ENCODE measurements at regions not wholly inside any gene's neighbourhood (a gene's known extent, or its start where the extent isn't known, plus 50 kb on each side); places are given as distances from the start of the nearest gene placed in this dataset.

GRCh38 chr4:128716338-128716737, 93.2 kb upstream of the JADE1 start:
- H3K36me3 ChIP-seq (ENCODE audit: control insufficient read depth, insufficient read depth, low read length), result no peaks in the 10 kb centered on the region
- H3K4me3 ChIP-seq (ENCODE audit: low read length), result no peak overlapping the region
- H3K27me3 ChIP-seq (ENCODE audit: control insufficient read depth, insufficient read depth, low read length), result no peaks in the 10 kb centered on the region
- H3K4me1 ChIP-seq (ENCODE audit: control insufficient read depth, insufficient read depth, low read length), result no peaks in the 10 kb centered on the region
- no peak overlapping the region for H3K9ac ChIP-seq (ENCODE audit: low read length)
- no peaks in the 10 kb centered on the region for H3K9me3 ChIP-seq (ENCODE audit: control insufficient read depth, low read length)

- no peaks in the 10 kb centered on the region for H3K4me1 ChIP-seq (ENCODE audit: control insufficient read depth, insufficient read depth, low read length)
- no peak overlapping the region for H3K9ac ChIP-seq (ENCODE audit: low read length)
- H3K27me3 ChIP-seq (ENCODE audit: control insufficient read depth, insufficient read depth, low read length), result no peaks in the 10 kb centered on the region
- H3K36me3 ChIP-seq (ENCODE audit: control insufficient read depth, insufficient read depth, low read length), result no peaks in the 10 kb centered on the region
- no peaks in the 10 kb centered on the region for H3K9me3 ChIP-seq (ENCODE audit: control insufficient read depth, low read length)
- no peak overlapping the region for H3K4me3 ChIP-seq (ENCODE audit: low read length)
Measured at GRCh38 chr4:128715616-128716015, 93.9 kb upstream of the JADE1 start.

GRCh38 chr4:128711361-128711760, 98.1 kb upstream of the JADE1 start:
- Histone ChIP-seq H3K36me3 (ENCODE audit: control insufficient read depth, insufficient read depth, low read length) (no peaks in the 10 kb centered on the region), H3K9me3 (ENCODE audit: control insufficient read depth, low read length) (no peaks in the 10 kb centered on the region), H3K4me1 (ENCODE audit: control insufficient read depth, insufficient read depth, low read length) (no peaks in the 10 kb centered on the region), H3K27me3 (ENCODE audit: control insufficient read depth, insufficient read depth, low read length) (no peaks in the 10 kb centered on the region), H3K4me3 (ENCODE audit: low read length) (no peak overlapping the region), H3K9ac (ENCODE audit: low read length) (no peak overlapping the region)

- Histone ChIP-seq H3K9ac (ENCODE audit: low read length) (no peak overlapping the region), H3K9me3 (ENCODE audit: control insufficient read depth, low read length) (no peaks in the 10 kb centered on the region), H3K4me3 (ENCODE audit: low read length) (no peak overlapping the region), H3K4me1 (ENCODE audit: control insufficient read depth, insufficient read depth, low read length) (no peaks in the 10 kb centered on the region), H3K36me3 (ENCODE audit: control insufficient read depth, insufficient read depth, low read length) (no peaks in the 10 kb centered on the region), H3K27me3 (ENCODE audit: control insufficient read depth, insufficient read depth, low read length) (no peaks in the 10 kb centered on the region)
Measured at GRCh38 chr4:128709268-128709667, 100.2 kb upstream of the JADE1 start.

- Histone ChIP-seq H3K9me3 (ENCODE audit: control insufficient read depth, low read length) (no peaks in the 10 kb centered on the region), H3K4me1 (ENCODE audit: control insufficient read depth, insufficient read depth, low read length) (no peaks in the 10 kb centered on the region), H3K27me3 (ENCODE audit: control insufficient read depth, insufficient read depth, low read length) (no peaks in the 10 kb centered on the region), H3K36me3 (ENCODE audit: control insufficient read depth, insufficient read depth, low read length) (no peaks in the 10 kb centered on the region), H3K4me3 (ENCODE audit: low read length) (no peak overlapping the region), H3K9ac (ENCODE audit: low read length) (no peak overlapping the region)
Measured at GRCh38 chr4:128707864-128708263, 101.6 kb upstream of the JADE1 start.

DNA sequence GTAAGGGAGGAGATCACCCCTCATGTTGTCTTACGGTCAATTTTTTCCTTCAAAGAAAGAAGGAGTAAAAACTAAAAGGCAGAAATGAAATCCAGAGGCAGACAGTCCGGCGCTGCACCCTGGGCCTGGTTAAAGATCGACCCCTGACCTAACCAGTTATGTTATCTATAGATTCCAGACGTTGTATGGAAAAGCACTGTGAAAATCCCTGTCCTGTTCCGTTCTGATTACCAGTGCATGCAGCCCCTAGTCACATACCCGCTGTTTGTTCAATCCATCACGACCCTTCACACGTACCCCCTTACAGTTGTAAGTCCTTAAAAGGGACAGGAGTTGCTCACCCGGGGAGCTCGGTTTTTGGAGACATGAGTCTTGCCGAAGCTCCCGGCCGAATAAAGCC, 105.6 kb upstream of the JADE1 start:
- no peaks in the 10 kb centered on the region for H3K36me3 ChIP-seq (ENCODE audit: control insufficient read depth, insufficient read depth, low read length)
- H3K27me3 ChIP-seq (ENCODE audit: control insufficient read depth, insufficient read depth, low read length), result no peaks in the 10 kb centered on the region
- H3K4me3 ChIP-seq (ENCODE audit: low read length), result no peak overlapping the region
- H3K4me1 ChIP-seq (ENCODE audit: control insufficient read depth, insufficient read depth, low read length), result no peaks in the 10 kb centered on the region
- H3K9ac ChIP-seq (ENCODE audit: low read length), result no peak overlapping the region
- no peaks in the 10 kb centered on the region for H3K9me3 ChIP-seq (ENCODE audit: control insufficient read depth, low read length)

DNA sequence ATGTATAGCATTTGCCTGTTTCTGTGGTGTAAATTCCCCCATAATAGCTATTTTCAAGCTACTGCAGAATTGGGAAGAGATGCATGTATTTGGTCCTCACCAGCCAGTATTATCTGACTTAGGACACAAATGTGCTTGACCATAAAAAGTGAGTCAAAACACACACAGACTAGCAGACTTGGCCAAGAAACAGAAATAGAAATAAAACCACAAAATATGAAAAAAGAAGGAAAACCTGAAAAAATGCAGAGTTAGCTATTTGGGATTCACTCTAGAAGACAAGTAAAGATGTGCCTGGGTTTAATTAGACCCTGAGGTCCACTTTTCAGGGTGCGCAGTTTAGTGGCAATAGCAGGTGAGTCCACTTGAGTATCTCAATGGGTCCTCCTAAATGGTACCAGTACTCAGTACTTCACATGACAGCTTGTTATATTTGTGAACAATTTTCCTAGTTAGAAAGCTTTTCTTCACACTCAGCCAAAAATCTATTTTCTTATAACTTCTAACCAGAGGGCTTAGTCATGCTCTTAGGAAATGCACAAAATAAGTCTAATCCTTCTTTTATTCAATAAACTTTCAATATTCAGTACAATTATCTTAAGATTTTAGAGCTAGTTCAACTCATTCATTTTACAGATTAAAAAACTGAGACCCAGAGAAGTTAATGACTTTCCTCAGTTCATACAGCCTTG, 108.7 kb upstream of the JADE1 start:
- Histone ChIP-seq H3K27me3 (ENCODE audit: control insufficient read depth, insufficient read depth, low read length) (no peaks in the 10 kb centered on the region), H3K4me3 (ENCODE audit: low read length) (no peak overlapping the region), H3K9ac (ENCODE audit: low read length) (no peak overlapping the region), H3K36me3 (ENCODE audit: control insufficient read depth, insufficient read depth, low read length) (no peaks in the 10 kb centered on the region), H3K9me3 (ENCODE audit: control insufficient read depth, low read length) (no peaks in the 10 kb centered on the region), H3K4me1 (ENCODE audit: control insufficient read depth, insufficient read depth, low read length) (no peaks in the 10 kb centered on the region)

DNA sequence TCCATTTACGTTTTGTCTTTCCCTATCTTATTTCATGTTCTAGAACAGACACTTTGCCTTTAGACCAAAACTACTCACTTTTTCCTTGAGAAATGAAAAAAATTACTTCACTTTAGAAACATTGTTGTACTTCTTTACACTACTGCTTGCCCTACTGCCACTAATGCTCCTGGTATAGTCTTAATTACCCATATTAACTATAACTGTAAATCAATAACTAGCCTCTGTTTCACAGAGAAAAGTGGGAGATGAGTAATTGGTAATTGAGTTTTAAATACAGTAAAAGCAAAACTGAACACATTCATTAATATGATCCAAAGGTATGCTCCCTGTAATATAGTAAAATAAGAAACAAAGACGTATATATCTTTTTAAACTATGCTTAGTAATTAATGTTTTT, 111.1 kb upstream of the JADE1 start:
- Histone ChIP-seq H3K4me1 (ENCODE audit: control insufficient read depth, insufficient read depth, low read length) (no peaks in the 10 kb centered on the region), H3K4me3 (ENCODE audit: low read length) (no peak overlapping the region), H3K9me3 (ENCODE audit: control insufficient read depth, low read length) (no peaks in the 10 kb centered on the region), H3K27me3 (ENCODE audit: control insufficient read depth, insufficient read depth, low read length) (no peaks in the 10 kb centered on the region), H3K36me3 (ENCODE audit: control insufficient read depth, insufficient read depth, low read length) (no peaks in the 10 kb centered on the region), H3K9ac (ENCODE audit: low read length) (no peak overlapping the region)

GRCh38 chr4:128697323-128697722, 112.2 kb upstream of the JADE1 start:
- Histone ChIP-seq H3K4me1 (ENCODE audit: control insufficient read depth, insufficient read depth, low read length) (no peaks in the 10 kb centered on the region), H3K36me3 (ENCODE audit: control insufficient read depth, insufficient read depth, low read length) (no peaks in the 10 kb centered on the region), H3K9ac (ENCODE audit: low read length) (no peak overlapping the region), H3K27me3 (ENCODE audit: control insufficient read depth, insufficient read depth, low read length) (no peaks in the 10 kb centered on the region), H3K9me3 (ENCODE audit: control insufficient read depth, low read length) (no peaks in the 10 kb centered on the region), H3K4me3 (ENCODE audit: low read length) (no peak overlapping the region)

GRCh38 chr4:128690011-128690410, 119.5 kb upstream of the JADE1 start:
- Histone ChIP-seq H3K4me1 (ENCODE audit: control insufficient read depth, insufficient read depth, low read length) (no peaks in the 10 kb centered on the region), H3K27me3 (ENCODE audit: control insufficient read depth, insufficient read depth, low read length) (no peaks in the 10 kb centered on the region), H3K9me3 (ENCODE audit: control insufficient read depth, low read length) (no peaks in the 10 kb centered on the region), H3K9ac (ENCODE audit: low read length) (no peak overlapping the region), H3K4me3 (ENCODE audit: low read length) (no peak overlapping the region), H3K36me3 (ENCODE audit: control insufficient read depth, insufficient read depth, low read length) (no peaks in the 10 kb centered on the region)

- H3K9me3 ChIP-seq (ENCODE audit: control insufficient read depth, low read length), result no peaks in the 10 kb centered on the region
- H3K36me3 ChIP-seq (ENCODE audit: control insufficient read depth, insufficient read depth, low read length), result no peaks in the 10 kb centered on the region
- H3K4me1 ChIP-seq (ENCODE audit: control insufficient read depth, insufficient read depth, low read length), result no peaks in the 10 kb centered on the region
- no peak overlapping the region for H3K9ac ChIP-seq (ENCODE audit: low read length)
- H3K27me3 ChIP-seq (ENCODE audit: control insufficient read depth, insufficient read depth, low read length), result no peaks in the 10 kb centered on the region
- H3K4me3 ChIP-seq (ENCODE audit: low read length), result no peak overlapping the region
Measured at GRCh38 chr4:128688846-128689437, 120.6 kb upstream of the JADE1 start.

DNA sequence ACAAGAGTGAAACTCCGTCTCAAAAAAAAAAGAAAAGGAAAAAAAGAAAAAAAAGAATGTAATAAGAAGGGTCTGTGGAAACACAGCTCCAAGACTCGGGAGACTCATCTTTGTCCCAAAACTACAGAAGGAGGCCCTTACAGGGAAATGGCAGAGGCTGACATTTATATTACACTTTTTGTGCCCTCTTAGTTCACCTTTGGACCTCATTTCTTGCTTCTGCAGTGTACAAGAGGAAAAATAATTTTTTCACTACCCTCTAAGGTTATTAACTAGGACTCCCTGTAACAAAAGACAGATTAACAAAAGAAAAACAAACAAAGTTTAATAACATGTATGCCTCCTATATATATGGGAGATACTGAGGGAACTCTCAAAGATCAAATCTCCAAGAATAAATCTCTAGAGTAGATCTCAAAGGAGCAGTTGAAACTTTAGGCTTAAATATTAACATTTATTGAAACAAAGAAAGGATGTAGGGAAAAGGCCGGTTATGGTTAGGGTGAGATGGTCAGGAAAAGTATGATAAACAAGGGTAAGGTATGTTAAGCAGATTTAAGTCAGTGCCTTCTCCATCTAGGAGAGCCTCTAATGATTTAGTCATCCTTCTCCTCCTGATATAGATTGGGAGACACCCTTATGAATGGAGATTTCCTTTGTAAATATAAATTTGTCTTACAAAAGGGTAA, 121.3 kb upstream of the JADE1 start:
- H3K9ac ChIP-seq (ENCODE audit: low read length), result no peak overlapping the region
- no peaks in the 10 kb centered on the region for H3K4me1 ChIP-seq (ENCODE audit: control insufficient read depth, insufficient read depth, low read length)
- H3K4me3 ChIP-seq (ENCODE audit: low read length), result no peak overlapping the region
- no peaks in the 10 kb centered on the region for H3K9me3 ChIP-seq (ENCODE audit: control insufficient read depth, low read length)
- no peaks in the 10 kb centered on the region for H3K36me3 ChIP-seq (ENCODE audit: control insufficient read depth, insufficient read depth, low read length)
- no peaks in the 10 kb centered on the region for H3K27me3 ChIP-seq (ENCODE audit: control insufficient read depth, insufficient read depth, low read length)
